ENCODE measurements at regions not wholly inside any gene's neighbourhood (a gene's known extent, or its start where the extent isn't known, plus 50 kb on each side); places are given as distances from the start of the nearest gene placed in this dataset.

GRCh38 chr20:39433466-39433865, 471.3 kb downstream of the DHX35 start:
- H3K27ac ChIP-seq (ENCODE audit: low read depth, low read length), result no peak overlapping the region
- peaks cover 0 to 6% of the 10 kb centered on the region in 2 donors for H3K27me3 Mint-ChIP-seq
- peaks cover 2 to 19% (median 16%) of the 10 kb centered on the region in 5 donors for H3K9me3 Mint-ChIP-seq
- H3K27ac Mint-ChIP-seq, result no peak overlapping the region
- no peaks in the 10 kb centered on the region for H3K27me3 ChIP-seq (ENCODE audit: insufficient read depth, low read length, poor library complexity, severe bottlenecking)
- H3K4me3 ChIP-seq (ENCODE audit: low read length), result no peak overlapping the region
- H3K9me3 ChIP-seq (ENCODE audit: low read length), result no peaks in the 10 kb centered on the region
- H3K4me3 Mint-ChIP-seq, result no peak overlapping the region
- H3K4me1 Mint-ChIP-seq, result no peaks in the 10 kb centered on the region
- CTCF ChIA-PET, result no interaction called here
- H3K4me1 ChIP-seq (ENCODE audit: insufficient read depth, low read length), result no peaks in the 10 kb centered on the region
- no peak for DNase-seq
- H3K36me3 ChIP-seq (ENCODE audit: insufficient read depth, low read length), result no peaks in the 10 kb centered on the region
- POLR2A ChIA-PET, result no interaction called here
- peaks cover 0 to 13% (median 0%) of the 10 kb centered on the region in 3 donors for H3K36me3 Mint-ChIP-seq

DNA sequence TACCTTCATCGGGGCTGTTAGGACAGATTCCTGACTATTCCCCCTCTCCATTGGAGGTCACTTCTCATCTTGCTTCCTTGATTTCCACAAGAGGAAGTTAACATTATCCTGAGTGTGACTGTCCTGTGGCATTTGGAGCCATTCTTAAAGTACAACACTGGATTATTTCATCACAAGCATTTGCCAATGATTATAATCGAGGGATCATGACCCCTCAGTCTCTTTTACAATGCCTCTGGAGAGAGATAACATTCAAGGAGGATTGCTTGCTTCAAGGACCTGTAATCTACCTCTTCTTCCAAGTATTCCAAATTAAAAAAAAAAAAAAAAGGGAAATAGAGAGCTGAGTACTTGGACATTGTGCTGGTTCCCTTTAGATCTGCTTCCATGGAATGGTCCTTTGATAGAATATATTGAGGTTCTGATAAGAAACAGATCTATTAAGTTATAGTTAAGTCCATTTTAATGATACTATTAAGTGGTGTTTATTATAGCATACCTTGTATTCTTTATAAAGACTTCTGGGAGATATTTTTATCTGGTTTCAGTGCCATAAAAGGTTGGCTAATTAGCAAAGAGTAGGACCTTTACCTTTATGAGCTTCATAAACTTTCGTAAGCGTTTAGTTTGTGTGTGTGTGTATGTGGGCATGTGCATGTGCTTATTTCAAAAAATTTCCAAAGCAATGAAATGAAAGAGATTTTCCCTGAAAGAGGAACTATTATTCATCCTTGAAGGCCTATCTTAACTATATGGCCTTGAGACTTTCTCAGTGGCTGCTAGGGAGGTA, 469.1 kb downstream of the DHX35 start:
- H3K9me3 Mint-ChIP-seq, result peaks cover 2 to 17% (median 14%) of the 10 kb centered on the region in 5 donors
- H3K4me1 Mint-ChIP-seq, result no peaks in the 10 kb centered on the region
- peaks cover 0 to 2% of the 10 kb centered on the region in 2 donors for H3K27me3 Mint-ChIP-seq
- Histone ChIP-seq H3K9me3 (ENCODE audit: low read length) (no peaks in the 10 kb centered on the region), H3K4me3 (ENCODE audit: low read length) (no peak overlapping the region), H3K4me1 (ENCODE audit: insufficient read depth, low read length) (no peaks in the 10 kb centered on the region), H3K36me3 (ENCODE audit: insufficient read depth, low read length) (no peaks in the 10 kb centered on the region), H3K27me3 (ENCODE audit: insufficient read depth, low read length, poor library complexity, severe bottlenecking) (no peaks in the 10 kb centered on the region), H3K27ac (ENCODE audit: low read depth, low read length) (no peak overlapping the region)
- H3K4me3 Mint-ChIP-seq, result no peak overlapping the region
- POLR2A ChIA-PET, result no interaction called here
- DNase-seq, result no peak
- CTCF ChIA-PET, result no interaction called here
- H3K27ac Mint-ChIP-seq, result no peak overlapping the region
- H3K36me3 Mint-ChIP-seq, result peaks cover 0 to 13% (median 0%) of the 10 kb centered on the region in 3 donors

DNA sequence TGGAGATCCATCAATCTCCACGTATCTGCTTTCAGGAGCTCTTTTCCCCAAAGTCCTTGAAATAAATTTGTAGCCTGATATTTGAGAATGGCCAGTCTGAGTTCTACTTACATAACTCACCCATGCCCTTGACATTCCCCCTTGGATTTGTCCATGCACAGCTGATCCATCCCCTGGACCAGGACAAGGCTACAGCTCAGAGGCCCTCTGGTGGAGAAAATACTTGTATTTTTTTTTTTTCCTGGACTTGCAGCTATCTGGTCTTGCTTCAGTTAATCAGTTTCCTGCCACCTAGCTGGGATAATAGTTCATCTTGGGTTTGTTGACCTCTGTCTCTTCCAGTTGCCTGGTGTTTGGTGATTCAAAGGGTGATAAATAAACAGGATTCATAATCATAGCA, 467.6 kb downstream of the DHX35 start:
- H3K9me3 Mint-ChIP-seq, result peaks cover 2 to 17% (median 13%) of the 10 kb centered on the region in 5 donors
- POLR2A ChIA-PET, result no interaction called here
- CTCF ChIA-PET, result no interaction called here

DNA sequence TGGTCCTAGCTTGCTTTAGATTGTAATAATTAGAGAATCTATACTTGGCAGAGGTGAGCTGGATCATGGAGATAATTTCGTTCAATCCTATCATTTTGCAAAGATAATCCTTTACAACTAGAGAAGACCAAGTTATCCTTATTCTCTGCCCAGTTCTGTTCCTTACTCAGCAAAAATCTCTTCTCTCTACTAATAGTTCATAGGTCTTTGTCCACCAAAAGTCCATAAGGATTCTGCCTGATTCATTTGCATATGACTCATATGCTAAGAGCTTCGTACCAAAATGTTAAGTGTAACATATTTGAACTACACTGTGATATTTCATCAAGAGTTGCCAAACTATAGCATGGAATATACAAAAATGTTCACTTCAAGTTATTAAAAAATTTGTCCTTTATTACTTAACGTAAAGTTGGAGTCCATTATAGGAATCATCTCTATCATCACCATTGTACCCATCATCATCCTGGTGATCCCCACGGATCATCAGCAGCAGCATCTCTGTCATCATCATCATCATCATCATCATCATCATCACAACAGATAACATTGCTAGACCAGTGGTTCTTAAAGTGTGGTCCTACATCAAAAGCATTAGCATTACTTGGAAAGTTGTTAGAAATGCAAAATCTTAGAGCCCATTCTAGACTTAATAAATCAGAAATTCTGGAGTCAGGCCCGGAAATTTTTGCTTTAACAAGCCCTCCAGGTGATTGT, 463.0 kb downstream of the DHX35 start:
- no peaks in the 10 kb centered on the region for H3K27me3 ChIP-seq (ENCODE audit: insufficient read depth, low read length, poor library complexity, severe bottlenecking)
- H3K4me1 Mint-ChIP-seq, result no peaks in the 10 kb centered on the region
- ChIA-PET POLR2A (no interaction called here), CTCF (no interaction called here)
- no peak for DNase-seq
- H3K36me3 Mint-ChIP-seq, result no peaks in the 10 kb centered on the region
- no peak overlapping the region for H3K4me3 ChIP-seq (ENCODE audit: low read length)
- H3K9me3 Mint-ChIP-seq, result peaks cover 0 to 3% (median 0%) of the 10 kb centered on the region in 5 donors
- no peaks in the 10 kb centered on the region for H3K9me3 ChIP-seq (ENCODE audit: low read length)
- peaks cover 0 to 3% of the 10 kb centered on the region in 2 donors for H3K27me3 Mint-ChIP-seq
- no peak overlapping the region for H3K4me3 Mint-ChIP-seq
- H3K4me1 ChIP-seq (ENCODE audit: insufficient read depth, low read length), result no peaks in the 10 kb centered on the region
- no peak overlapping the region for H3K27ac Mint-ChIP-seq
- no peak overlapping the region for H3K27ac ChIP-seq (ENCODE audit: low read depth, low read length)
- H3K36me3 ChIP-seq (ENCODE audit: insufficient read depth, low read length), result no peaks in the 10 kb centered on the region

More for the DNA sequence above, 467.6 kb downstream of the DHX35 start:
- no peak overlapping the region for H3K4me3 Mint-ChIP-seq
- H3K36me3 Mint-ChIP-seq, result peaks cover 0 to 13% (median 0%) of the 10 kb centered on the region in 3 donors
- DNase-seq, result no peak
- H3K4me1 ChIP-seq (ENCODE audit: insufficient read depth, low read length), result no peaks in the 10 kb centered on the region
- H3K27me3 ChIP-seq (ENCODE audit: insufficient read depth, low read length, poor library complexity, severe bottlenecking), result no peaks in the 10 kb centered on the region
- no peak overlapping the region for H3K27ac ChIP-seq (ENCODE audit: low read depth, low read length)
- no peaks in the 10 kb centered on the region for H3K36me3 ChIP-seq (ENCODE audit: insufficient read depth, low read length)
- no peak overlapping the region for H3K4me3 ChIP-seq (ENCODE audit: low read length)
- H3K9me3 ChIP-seq (ENCODE audit: low read length), result no peaks in the 10 kb centered on the region
- H3K27me3 Mint-ChIP-seq, result no peaks in the 10 kb centered on the region
- no peaks in the 10 kb centered on the region for H3K4me1 Mint-ChIP-seq
- H3K27ac Mint-ChIP-seq, result no peak overlapping the region

DNA sequence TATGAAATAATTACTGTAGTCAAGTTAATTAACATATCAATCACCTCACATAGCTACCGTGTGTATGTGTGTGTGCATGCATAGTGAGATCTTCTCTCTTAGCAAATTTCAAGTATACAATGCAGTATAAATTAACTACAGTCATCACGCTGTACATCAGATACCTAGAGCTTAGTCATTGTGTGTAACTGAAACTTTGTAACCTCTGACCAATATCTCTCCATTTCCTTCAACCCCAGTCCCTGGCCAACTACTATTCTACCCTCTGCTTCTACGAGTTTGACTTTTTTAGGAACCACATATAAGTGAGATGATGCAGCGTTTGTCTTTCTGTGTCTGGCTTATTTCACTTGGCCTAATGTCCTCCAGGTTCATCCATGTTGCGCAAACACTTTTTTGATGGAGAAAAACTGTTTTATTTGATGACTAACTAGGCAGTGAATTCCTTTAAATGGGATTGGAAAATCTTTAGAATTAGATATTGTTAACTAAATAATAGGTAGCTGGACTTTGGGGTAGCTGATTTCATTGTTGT, 459.5 kb downstream of the DHX35 start:
- no peak overlapping the region for H3K27ac ChIP-seq (ENCODE audit: low read depth, low read length)
- no peaks in the 10 kb centered on the region for H3K4me1 ChIP-seq (ENCODE audit: insufficient read depth, low read length)
- POLR2A ChIA-PET, result no interaction called here
- CTCF ChIA-PET, result no interaction called here
- H3K27me3 ChIP-seq (ENCODE audit: insufficient read depth, low read length, poor library complexity, severe bottlenecking), result no peaks in the 10 kb centered on the region
- H3K36me3 ChIP-seq (ENCODE audit: insufficient read depth, low read length), result no peaks in the 10 kb centered on the region
- H3K27me3 Mint-ChIP-seq, result peaks cover 0 to 3% of the 10 kb centered on the region in 2 donors
- H3K27ac Mint-ChIP-seq, result no peak overlapping the region
- DNase-seq, result no peak
- peaks cover 0 to 1% (median 0%) of the 10 kb centered on the region in 5 donors for H3K9me3 Mint-ChIP-seq
- no peak overlapping the region for H3K4me3 ChIP-seq (ENCODE audit: low read length)
- no peaks in the 10 kb centered on the region for H3K36me3 Mint-ChIP-seq
- H3K9me3 ChIP-seq (ENCODE audit: low read length), result no peaks in the 10 kb centered on the region
- no peaks in the 10 kb centered on the region for H3K4me1 Mint-ChIP-seq
- H3K4me3 Mint-ChIP-seq, result no peak overlapping the region

- CTCF ChIA-PET, result no interaction called here
- no peaks in the 10 kb centered on the region for H3K36me3 Mint-ChIP-seq
- no peaks in the 10 kb centered on the region for H3K4me1 Mint-ChIP-seq
Observed at GRCh38 chr20:39412091-39412490, 449.9 kb downstream of the DHX35 start.

GRCh38 chr20:39399463-39399862, 437.3 kb downstream of the DHX35 start:
- Mint-ChIP-seq H3K27ac (no peak overlapping the region), H3K9me3 (peaks cover 0 to 3% (median 0%) of the 10 kb centered on the region in 5 donors)
- CTCF ChIA-PET, result no interaction called here

More at GRCh38 chr20:39412091-39412490, 449.9 kb downstream of the DHX35 start:
- Mint-ChIP-seq H3K27me3 (no peaks in the 10 kb centered on the region), H3K27ac (no peak overlapping the region), H3K4me3 (no peak overlapping the region), H3K9me3 (peaks cover 0 to 2% (median 0%) of the 10 kb centered on the region in 5 donors)
- no peaks in the 10 kb centered on the region for H3K36me3 ChIP-seq (ENCODE audit: insufficient read depth, low read length)
- no peak overlapping the region for H3K27ac ChIP-seq (ENCODE audit: low read depth, low read length)
- no peaks in the 10 kb centered on the region for H3K27me3 ChIP-seq (ENCODE audit: insufficient read depth, low read length, poor library complexity, severe bottlenecking)
- H3K4me3 ChIP-seq (ENCODE audit: low read length), result no peak overlapping the region
- no peak for DNase-seq
- H3K9me3 ChIP-seq (ENCODE audit: low read length), result no peaks in the 10 kb centered on the region
- no peaks in the 10 kb centered on the region for H3K4me1 ChIP-seq (ENCODE audit: insufficient read depth, low read length)
- POLR2A ChIA-PET, result no interaction called here

DNA sequence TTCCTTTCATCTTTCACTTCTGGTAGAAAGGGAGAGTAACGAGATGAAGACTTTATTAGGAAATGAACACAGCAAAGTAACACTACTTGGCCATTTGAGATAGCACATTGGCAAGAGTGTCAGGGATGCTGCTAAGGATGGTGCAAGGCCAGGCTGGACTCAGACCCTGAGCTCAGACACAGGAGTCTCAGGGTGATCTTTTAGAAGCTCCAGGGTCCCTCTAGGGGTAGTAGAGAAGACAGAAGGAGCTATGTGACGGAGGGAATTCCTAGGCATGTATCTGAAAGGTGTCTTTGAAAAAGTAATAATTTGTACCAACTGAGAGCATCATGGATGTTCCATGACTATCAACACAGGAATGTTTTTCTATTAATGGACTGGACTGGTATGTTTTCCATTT, 436.5 kb downstream of the DHX35 start:
- Mint-ChIP-seq H3K27ac (no peak overlapping the region), H3K9me3 (peaks cover 0 to 3% (median 0%) of the 10 kb centered on the region in 5 donors), H3K4me1 (no peaks in the 10 kb centered on the region), H3K4me3 (no peak overlapping the region), H3K36me3 (no peaks in the 10 kb centered on the region), H3K27me3 (peaks cover 0 to 3% of the 10 kb centered on the region in 2 donors)
- H3K4me1 ChIP-seq (ENCODE audit: insufficient read depth, low read length), result no peaks in the 10 kb centered on the region
- H3K36me3 ChIP-seq (ENCODE audit: insufficient read depth, low read length), result no peaks in the 10 kb centered on the region
- H3K27ac ChIP-seq (ENCODE audit: low read depth, low read length), result no peak overlapping the region
- H3K9me3 ChIP-seq (ENCODE audit: low read length), result no peaks in the 10 kb centered on the region
- no peak for DNase-seq
- H3K27me3 ChIP-seq (ENCODE audit: insufficient read depth, low read length, poor library complexity, severe bottlenecking), result no peaks in the 10 kb centered on the region
- H3K4me3 ChIP-seq (ENCODE audit: low read length), result no peak overlapping the region
- ChIA-PET CTCF (no interaction called here), POLR2A (no interaction called here)

More at GRCh38 chr20:39399463-39399862, 437.3 kb downstream of the DHX35 start:
- no peaks in the 10 kb centered on the region for H3K36me3 Mint-ChIP-seq
- no peak overlapping the region for H3K4me3 ChIP-seq (ENCODE audit: low read length)
- POLR2A ChIA-PET, result no interaction called here
- H3K27me3 ChIP-seq (ENCODE audit: insufficient read depth, low read length, poor library complexity, severe bottlenecking), result no peaks in the 10 kb centered on the region
- no peak overlapping the region for H3K27ac ChIP-seq (ENCODE audit: low read depth, low read length)
- no peaks in the 10 kb centered on the region for H3K4me1 ChIP-seq (ENCODE audit: insufficient read depth, low read length)
- no peaks in the 10 kb centered on the region for H3K9me3 ChIP-seq (ENCODE audit: low read length)
- no peak for DNase-seq
- no peak overlapping the region for H3K4me3 Mint-ChIP-seq
- H3K27me3 Mint-ChIP-seq, result peaks cover 0 to 3% of the 10 kb centered on the region in 2 donors
- H3K4me1 Mint-ChIP-seq, result no peaks in the 10 kb centered on the region
- H3K36me3 ChIP-seq (ENCODE audit: insufficient read depth, low read length), result no peaks in the 10 kb centered on the region
